DND-41 (cell line): ENCODE measurements at regions not wholly inside any gene's neighbourhood (a gene's known extent, or its start where the extent isn't known, plus 50 kb on each side); places are given as distances from the start of the nearest gene placed in this dataset.

Experiments
- ATAC-seq: fragments of 200-7000 bp; cut with Tn5 transposase; 3 replicates; pipeline ENCODE4 v1.9.1; 2021; ENCODE audit warnings: low read depth; ENCODE audit not compliant: insufficient read depth
- DNase-seq: peaks from one replicate; pipeline ENCODE4 v3.0.0-alpha.2; 2020
- H2AFZ ChIP-seq: 2 replicates; pipeline ENCODE4 v1.6.0; 2012; ENCODE audit warnings: low read depth, low read length
- H3K27ac ChIP-seq: 2 replicates; pipeline ENCODE4 v1.5.1; 2012; ENCODE audit warnings: low read length, inconsistent platforms
- H3K27me3 ChIP-seq: fragments of 200-600 bp; sonication (generic); 2 replicates; pipeline ENCODE4 v1.6.0; 2012; ENCODE audit warnings: low read length, mild to moderate bottlenecking, inconsistent platforms; ENCODE audit not compliant: insufficient read depth, poor library complexity
- H3K36me3 ChIP-seq: 2 replicates; pipeline ENCODE4 v1.5.1; 2012; ENCODE audit warnings: low read length, inconsistent platforms; ENCODE audit not compliant: insufficient read depth
- H3K4me1 ChIP-seq: 2 replicates; pipeline ENCODE4 v1.5.1; 2012; ENCODE audit warnings: mild to moderate bottlenecking, low read length; ENCODE audit not compliant: insufficient read depth
- H3K4me2 ChIP-seq: 2 replicates; pipeline ENCODE4 v1.6.0; 2012; ENCODE audit warnings: mild to moderate bottlenecking, moderate library complexity, low read length, inconsistent platforms; ENCODE audit not compliant: insufficient read depth
- H3K4me3 ChIP-seq, 2 experiments: fragments of 200-600 bp in 1 of 2; shearing (Covaris generic) in 1 of 2; 2 replicates each; pipeline ENCODE4 v1.5.1; 2012 to 2016; ENCODE audit warnings: inconsistent platforms in 2 of 2, low read length in 2 of 2, mild to moderate bottlenecking in 2 of 2, low read depth in 1 of 2, moderate library complexity in 1 of 2
- H3K79me2 ChIP-seq: 2 replicates; pipeline ENCODE4 v1.6.0; 2012; ENCODE audit warnings: low read length, inconsistent platforms; ENCODE audit not compliant: insufficient read depth
- H3K9ac ChIP-seq: 2 replicates; pipeline ENCODE4 v1.6.0; 2012; ENCODE audit warnings: low read depth, mild to moderate bottlenecking, inconsistent platforms, low read length, moderate library complexity
- H3K9me3 ChIP-seq: 2 replicates; pipeline ENCODE4 v1.5.1; 2012; ENCODE audit warnings: low read length, moderate library complexity, mild to moderate bottlenecking, inconsistent platforms; ENCODE audit not compliant: insufficient read depth, severe bottlenecking
- H4K20me1 ChIP-seq: 2 replicates; pipeline ENCODE4 v1.6.0; 2012; ENCODE audit warnings: low read length; ENCODE audit not compliant: insufficient read depth
- EZH2 ChIP-seq: IDR thresholded peaks from 3 replicates; pipeline ENCODE4 v1.6.1; 2012; ENCODE audit warnings: borderline replicate concordance, low read depth, mild to moderate bottlenecking, moderate library complexity, low read length, inconsistent platforms; ENCODE audit not compliant: severe bottlenecking
- TF ChIP-seq, protein P1 (sequence below): IDR thresholded peaks from 2 replicates; pipeline ENCODE4 v1.5.1; 2012; ENCODE audit warnings: borderline replicate concordance, low read length, moderate library complexity, mild to moderate bottlenecking; ENCODE audit not compliant: poor library complexity, severe bottlenecking; ENCODE audit errors: extremely low read depth

- Histone ChIP-seq H3K36me3 (peaks cover 6% of the 10 kb centered on the region; the same call in 1 of the 2 replicates), H4K20me1 (peaks cover 73% of the 10 kb centered on the region), H3K4me3 (no peak overlapping the region), H3K27ac (no peak overlapping the region), H3K27me3 (no peaks in the 10 kb centered on the region), H3K79me2 (peaks cover 3% of the 10 kb centered on the region; the same call in 1 of the 2 replicates), H3K9ac (no peak overlapping the region), H2AFZ (no peak overlapping the region), H3K4me2 (no peak overlapping the region), H3K4me1 (no peaks in the 10 kb centered on the region), H3K9me3 (no peaks in the 10 kb centered on the region)
- no peak for TF ChIP-seq EZH2
- TF ChIP-seq, protein P1, sequence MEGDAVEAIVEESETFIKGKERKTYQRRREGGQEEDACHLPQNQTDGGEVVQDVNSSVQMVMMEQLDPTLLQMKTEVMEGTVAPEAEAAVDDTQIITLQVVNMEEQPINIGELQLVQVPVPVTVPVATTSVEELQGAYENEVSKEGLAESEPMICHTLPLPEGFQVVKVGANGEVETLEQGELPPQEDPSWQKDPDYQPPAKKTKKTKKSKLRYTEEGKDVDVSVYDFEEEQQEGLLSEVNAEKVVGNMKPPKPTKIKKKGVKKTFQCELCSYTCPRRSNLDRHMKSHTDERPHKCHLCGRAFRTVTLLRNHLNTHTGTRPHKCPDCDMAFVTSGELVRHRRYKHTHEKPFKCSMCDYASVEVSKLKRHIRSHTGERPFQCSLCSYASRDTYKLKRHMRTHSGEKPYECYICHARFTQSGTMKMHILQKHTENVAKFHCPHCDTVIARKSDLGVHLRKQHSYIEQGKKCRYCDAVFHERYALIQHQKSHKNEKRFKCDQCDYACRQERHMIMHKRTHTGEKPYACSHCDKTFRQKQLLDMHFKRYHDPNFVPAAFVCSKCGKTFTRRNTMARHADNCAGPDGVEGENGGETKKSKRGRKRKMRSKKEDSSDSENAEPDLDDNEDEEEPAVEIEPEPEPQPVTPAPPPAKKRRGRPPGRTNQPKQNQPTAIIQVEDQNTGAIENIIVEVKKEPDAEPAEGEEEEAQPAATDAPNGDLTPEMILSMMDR, result no peak
- ATAC-seq, result no peak
- no peak for DNase-seq
These were observed 82.4 kb downstream of the RTP5 start for GRCh38 chr2:241951920-241952319.

GRCh38 chr2:241952816-241953215 lies 83.3 kb downstream of the RTP5 start:
- Histone ChIP-seq H3K4me2 (no peak overlapping the region), H3K79me2 (peaks cover 3% of the 10 kb centered on the region; the same call in 1 of the 2 replicates), H3K36me3 (peaks cover 6% of the 10 kb centered on the region; the same call in 1 of the 2 replicates), H4K20me1 (peaks cover 73% of the 10 kb centered on the region), H3K4me1 (no peaks in the 10 kb centered on the region), H3K27me3 (no peaks in the 10 kb centered on the region), H3K9ac (no peak overlapping the region), H3K4me3 (no peak overlapping the region), H2AFZ (no peak overlapping the region), H3K9me3 (no peaks in the 10 kb centered on the region), H3K27ac (no peak overlapping the region)
- TF ChIP-seq, protein P1, result no peak
- TF ChIP-seq EZH2, result no peak
- ATAC-seq, result no peak
- DNase-seq, result no peak

DNA sequence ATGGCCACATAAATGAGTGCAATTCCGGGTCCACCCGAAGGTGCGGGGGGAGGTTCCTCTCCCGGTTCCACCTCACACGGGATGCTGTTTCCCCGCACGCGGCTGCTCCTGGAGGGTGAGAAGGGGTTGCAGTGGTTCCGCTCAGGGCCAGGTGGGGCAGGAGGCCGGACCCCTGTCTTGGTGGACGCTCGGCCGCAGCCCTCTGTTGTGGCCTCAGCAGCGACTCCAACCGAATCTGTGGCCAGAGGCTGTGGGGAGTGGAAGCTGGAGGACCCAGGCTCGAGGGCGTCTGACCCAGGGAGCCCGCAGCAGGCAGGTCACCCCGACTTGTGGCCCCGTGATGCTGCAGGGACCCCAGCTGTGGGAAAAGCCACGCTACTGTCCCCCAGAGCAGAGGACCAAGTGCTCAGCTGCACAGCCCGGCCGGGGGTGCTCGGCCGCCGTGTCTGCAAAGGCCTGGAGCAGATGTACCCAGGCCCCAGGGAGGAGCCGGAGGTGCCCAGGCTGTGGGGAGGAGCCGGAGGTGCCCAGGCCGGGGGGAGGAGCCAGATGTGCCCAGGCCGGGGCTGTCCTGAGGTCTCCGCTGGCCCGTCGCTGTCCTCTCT lies 83.9 kb downstream of the RTP5 start:
- H3K9me3 ChIP-seq, result no peaks in the 10 kb centered on the region
- H3K9ac ChIP-seq, result no peak overlapping the region
- H3K27ac ChIP-seq, result no peak overlapping the region
- no peak overlapping the region for H3K4me3 ChIP-seq
- H3K79me2 ChIP-seq, result peaks cover 2% of the 10 kb centered on the region; the same call in 1 of the 2 replicates
- H3K27me3 ChIP-seq, result no peaks in the 10 kb centered on the region
- ATAC-seq (no peak), DNase-seq (no peak)
- no peak overlapping the region for H3K4me2 ChIP-seq
- peaks cover 6% of the 10 kb centered on the region; the same call in 1 of the 2 replicates for H3K36me3 ChIP-seq
- no peak overlapping the region for H2AFZ ChIP-seq
- peaks cover 68% of the 10 kb centered on the region for H4K20me1 ChIP-seq
- no peaks in the 10 kb centered on the region for H3K4me1 ChIP-seq
- TF ChIP-seq, protein P1, result no peak
- TF ChIP-seq EZH2, result no peak
